ENCODE measurements at regions not wholly inside any gene's neighbourhood (a gene's known extent, or its start where the extent isn't known, plus 50 kb on each side); places are given as distances from the start of the nearest gene placed in this dataset.

GRCh38 chr2:58709687-58710354 is 468.7 kb upstream of the FANCL start:
- FAIRE-seq: no peak
- ChIA-PET POLR2A (interaction anchor here (0.6 kb wide), 1 partner anchor 1179 kb away, joined by 3 read pairs; no protein-coding TSS in a partner anchor), CTCF (no interaction called here)

DNA sequence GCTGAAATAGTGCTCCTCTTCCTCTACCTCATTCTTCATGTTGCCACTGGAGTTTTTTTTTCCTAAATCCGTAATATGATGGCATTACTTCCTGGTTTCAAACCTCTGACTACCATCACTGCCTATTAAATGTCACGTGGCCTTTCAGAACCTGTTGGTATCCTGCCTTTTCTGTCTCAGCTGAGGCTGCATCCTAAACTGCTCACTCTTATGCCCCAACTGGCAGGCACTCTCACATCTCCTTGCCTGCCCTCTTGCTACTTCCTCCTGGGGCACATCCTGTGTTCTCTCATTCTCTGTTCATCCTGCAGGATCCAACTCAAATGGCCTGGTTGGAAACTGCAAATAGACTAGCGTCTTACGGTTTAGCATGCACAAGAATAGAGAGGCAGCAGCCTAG is 468.1 kb upstream of the FANCL start:
- ATAC-seq: peak; percentile 35 to 38; a peak in 4 of 6 replicates
- H3K4me1 ChIP-seq: no peaks in the 10 kb centered on the region
- H3K9me3 ChIP-seq: no peaks in the 10 kb centered on the region
- DNase-seq (ENCODE audit: low read depth in 1 of 2, low spot score in 1 of 2): no peak
- H3K4me3 ChIP-seq: no peak overlapping the region
- TF ChIP-seq CTCF (IDR thresholded peaks at IDR 0.05) (no peak), CHD2 (IDR thresholded peaks at IDR 0.05; ENCODE audit: low read length, partially characterized antibody) (no peak), NFE2L2 (conservative IDR thresholded peaks at IDR 0.05; ENCODE audit: low read length) (no peak)
- no peak overlapping the region for H3K4me2 ChIP-seq
- WGBS (ENCODE audit: missing lambda C conversion rate): 49% methylated on average over 4 of the region's 4 CpGs
- CTCF ChIA-PET: interaction anchor here (1.4 kb wide), 1 partner anchor 9 kb away, joined by 3 read pairs; no protein-coding TSS in a partner anchor
- POLR2A ChIA-PET: interaction anchor here (0.6 kb wide), 1 partner anchor 1179 kb away, joined by 3 read pairs; no protein-coding TSS in a partner anchor
- no peak for FAIRE-seq
- no peak overlapping the region for H3K27ac ChIP-seq

More at GRCh38 chr2:58709687-58710354, 468.7 kb upstream of the FANCL start:
- Histone ChIP-seq H3K4me1 (no peaks in the 10 kb centered on the region), H3K27ac (no peak overlapping the region), H3K4me3 (no peak overlapping the region), H3K4me2 (no peak overlapping the region), H3K9me3 (no peaks in the 10 kb centered on the region)
- TF ChIP-seq HOXA7 (CRISPR knock-in tag; IDR thresholded peaks at IDR 0.05) (no peak), HEYL (CRISPR knock-in tag; IDR thresholded peaks at IDR 0.05) (no peak), POLR2AphosphoS2 (conservative IDR thresholded peaks at IDR 0.05; ENCODE audit: low read length) (no peak), NFE2L2 (conservative IDR thresholded peaks at IDR 0.05; ENCODE audit: low read length) (no peak), PBX3 (IDR thresholded peaks at IDR 0.05) (no peak), ZNF302 (CRISPR knock-in tag; IDR thresholded peaks at IDR 0.05) (no peak), CBX8 (IDR thresholded peaks at IDR 0.05) (no peak), RNF2 (IDR thresholded peaks at IDR 0.05; ENCODE audit: borderline replicate concordance, low read depth) (no peak), ATOH8 (CRISPR knock-in tag; IDR thresholded peaks at IDR 0.05; ENCODE audit: low read depth) (no peak), CEBPB (IDR thresholded peaks at IDR 0.05) (no peak), SREBF2 (IDR thresholded peaks at IDR 0.05) (no peak), CHD2 (IDR thresholded peaks at IDR 0.05; ENCODE audit: low read length, partially characterized antibody) (no peak), RAD21 (conservative IDR thresholded peaks at IDR 0.05 in 1 of 2, IDR thresholded peaks at IDR 0.05 in 1 of 2) (no peak), ZC3H11A (IDR thresholded peaks at IDR 0.05) (no peak), FOSL2 (IDR thresholded peaks at IDR 0.05) (no peak), FOSL2 (CRISPR knock-in tag; IDR thresholded peaks at IDR 0.05) (no peak)
- TF ChIP-seq, protein P1, sequence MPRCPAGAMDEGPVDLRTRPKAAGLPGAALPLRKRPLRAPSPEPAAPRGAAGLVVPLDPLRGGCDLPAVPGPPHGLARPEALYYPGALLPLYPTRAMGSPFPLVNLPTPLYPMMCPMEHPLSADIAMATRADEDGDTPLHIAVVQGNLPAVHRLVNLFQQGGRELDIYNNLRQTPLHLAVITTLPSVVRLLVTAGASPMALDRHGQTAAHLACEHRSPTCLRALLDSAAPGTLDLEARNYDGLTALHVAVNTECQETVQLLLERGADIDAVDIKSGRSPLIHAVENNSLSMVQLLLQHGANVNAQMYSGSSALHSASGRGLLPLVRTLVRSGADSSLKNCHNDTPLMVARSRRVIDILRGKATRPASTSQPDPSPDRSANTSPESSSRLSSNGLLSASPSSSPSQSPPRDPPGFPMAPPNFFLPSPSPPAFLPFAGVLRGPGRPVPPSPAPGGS (IDR thresholded peaks at IDR 0.05): no peak
- TF ChIP-seq, protein P2, sequence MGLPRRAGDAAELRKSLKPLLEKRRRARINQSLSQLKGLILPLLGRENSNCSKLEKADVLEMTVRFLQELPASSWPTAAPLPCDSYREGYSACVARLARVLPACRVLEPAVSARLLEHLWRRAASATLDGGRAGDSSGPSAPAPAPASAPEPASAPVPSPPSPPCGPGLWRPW (IDR thresholded peaks at IDR 0.05): no peak
- TF ChIP-seq, protein P3, sequence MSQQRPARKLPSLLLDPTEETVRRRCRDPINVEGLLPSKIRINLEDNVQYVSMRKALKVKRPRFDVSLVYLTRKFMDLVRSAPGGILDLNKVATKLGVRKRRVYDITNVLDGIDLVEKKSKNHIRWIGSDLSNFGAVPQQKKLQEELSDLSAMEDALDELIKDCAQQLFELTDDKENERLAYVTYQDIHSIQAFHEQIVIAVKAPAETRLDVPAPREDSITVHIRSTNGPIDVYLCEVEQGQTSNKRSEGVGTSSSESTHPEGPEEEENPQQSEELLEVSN (IDR thresholded peaks at IDR 0.05; ENCODE audit: borderline replicate concordance, low read depth): no peak
- WGBS (ENCODE audit: missing lambda C conversion rate): 12% methylated on average over 1 of the region's 1 CpG
- ATAC-seq (peak; percentile 42 to 58; a peak in 4 of 6 replicates), DNase-seq (ENCODE audit: low read depth in 1 of 2, low spot score in 1 of 2) (no peak)

All from A549 (cell line).